ENCODE measurements at regions not wholly inside any gene's neighbourhood (a gene's known extent, or its start where the extent isn't known, plus 50 kb on each side); places are given as distances from the start of the nearest gene placed in this dataset.

DNA sequence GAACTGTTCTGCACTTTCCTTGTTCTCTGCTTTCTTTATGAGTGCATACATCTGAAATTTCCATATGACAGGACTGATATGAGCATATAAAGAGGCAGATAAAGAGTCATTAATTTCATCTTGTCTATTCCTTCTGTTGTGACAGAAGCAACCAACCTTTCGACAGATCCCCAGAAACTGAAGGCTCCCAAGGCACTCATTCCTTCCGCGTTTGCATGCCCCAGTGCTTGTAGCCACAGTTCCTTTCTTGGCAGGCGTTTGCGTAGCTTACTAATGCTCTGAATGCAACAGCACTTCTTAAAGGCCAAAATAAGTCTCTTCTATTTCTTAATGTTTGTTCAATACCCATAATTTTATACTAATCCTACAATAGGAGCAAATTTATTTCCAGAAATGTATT is 94.0 kb upstream of the TBL1X start:
- Histone ChIP-seq H3K27ac (ENCODE audit: extremely low read depth, low read depth, low read length) (no peak overlapping the region), H3K36me3 (ENCODE audit: control insufficient read depth in 2 of 2, insufficient read depth in 1 of 2, low read length in 2 of 2) (no peaks in the 10 kb centered on the region), H3K4me1 (ENCODE audit: control insufficient read depth, insufficient read depth, low read length) (no peaks in the 10 kb centered on the region), H3K9me3 (ENCODE audit: control insufficient read depth, insufficient read depth, low read depth, low read length) (no peaks in the 10 kb centered on the region), H3K4me3 (ENCODE audit: low read depth, low read length) (no peak overlapping the region)
- CTCF ChIA-PET: no interaction called here
- TF ChIP-seq ZNF791 (tag by site-specific recombination; IDR thresholded peaks at IDR 0.05): no peak
- TF ChIP-seq PBX3 (CRISPR knock-in tag; IDR thresholded peaks at IDR 0.05): no peak
- TF ChIP-seq, protein P1, sequence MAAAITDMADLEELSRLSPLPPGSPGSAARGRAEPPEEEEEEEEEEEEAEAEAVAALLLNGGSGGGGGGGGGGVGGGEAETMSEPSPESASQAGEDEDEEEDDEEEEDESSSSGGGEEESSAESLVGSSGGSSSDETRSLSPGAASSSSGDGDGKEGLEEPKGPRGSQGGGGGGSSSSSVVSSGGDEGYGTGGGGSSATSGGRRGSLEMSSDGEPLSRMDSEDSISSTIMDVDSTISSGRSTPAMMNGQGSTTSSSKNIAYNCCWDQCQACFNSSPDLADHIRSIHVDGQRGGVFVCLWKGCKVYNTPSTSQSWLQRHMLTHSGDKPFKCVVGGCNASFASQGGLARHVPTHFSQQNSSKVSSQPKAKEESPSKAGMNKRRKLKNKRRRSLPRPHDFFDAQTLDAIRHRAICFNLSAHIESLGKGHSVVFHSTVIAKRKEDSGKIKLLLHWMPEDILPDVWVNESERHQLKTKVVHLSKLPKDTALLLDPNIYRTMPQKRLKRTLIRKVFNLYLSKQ (tag by site-specific recombination; IDR thresholded peaks at IDR 0.05; ENCODE audit: borderline replicate concordance): no peak
- no peak for TF ChIP-seq ZNF416 (tag by site-specific recombination; IDR thresholded peaks at IDR 0.05)
- TF ChIP-seq ZNF843 (tag by site-specific recombination; IDR thresholded peaks at IDR 0.05): no peak
- TF ChIP-seq SCRT2 (tag by site-specific recombination; IDR thresholded peaks at IDR 0.05): no peak
- TF ChIP-seq PRDM10 (tag by site-specific recombination; IDR thresholded peaks at IDR 0.05): no peak
- TF ChIP-seq, protein P2, sequence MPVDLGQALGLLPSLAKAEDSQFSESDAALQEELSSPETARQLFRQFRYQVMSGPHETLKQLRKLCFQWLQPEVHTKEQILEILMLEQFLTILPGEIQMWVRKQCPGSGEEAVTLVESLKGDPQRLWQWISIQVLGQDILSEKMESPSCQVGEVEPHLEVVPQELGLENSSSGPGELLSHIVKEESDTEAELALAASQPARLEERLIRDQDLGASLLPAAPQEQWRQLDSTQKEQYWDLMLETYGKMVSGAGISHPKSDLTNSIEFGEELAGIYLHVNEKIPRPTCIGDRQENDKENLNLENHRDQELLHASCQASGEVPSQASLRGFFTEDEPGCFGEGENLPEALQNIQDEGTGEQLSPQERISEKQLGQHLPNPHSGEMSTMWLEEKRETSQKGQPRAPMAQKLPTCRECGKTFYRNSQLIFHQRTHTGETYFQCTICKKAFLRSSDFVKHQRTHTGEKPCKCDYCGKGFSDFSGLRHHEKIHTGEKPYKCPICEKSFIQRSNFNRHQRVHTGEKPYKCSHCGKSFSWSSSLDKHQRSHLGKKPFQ (tag by site-specific recombination; IDR thresholded peaks at IDR 0.05): no peak
- TF ChIP-seq ZNF292 (tag by site-specific recombination; IDR thresholded peaks at IDR 0.05; ENCODE audit: borderline replicate concordance, low read depth): no peak
- TF ChIP-seq ZNF544 (tag by site-specific recombination; IDR thresholded peaks at IDR 0.05): no peak
- no peak for TF ChIP-seq ZBTB20 (tag by site-specific recombination; IDR thresholded peaks at IDR 0.05)
- TF ChIP-seq ZNF302 (tag by site-specific recombination; IDR thresholded peaks at IDR 0.05; ENCODE audit: low read depth): no peak
- TF ChIP-seq ZNF23 (tag by site-specific recombination; IDR thresholded peaks at IDR 0.05; ENCODE audit: borderline replicate concordance): no peak
- TF ChIP-seq ZBTB8A (tag by site-specific recombination; IDR thresholded peaks at IDR 0.05): no peak
- TF ChIP-seq ZNF114 (tag by site-specific recombination; IDR thresholded peaks at IDR 0.05): no peak
- no peak for TF ChIP-seq ZNF19 (tag by site-specific recombination; IDR thresholded peaks at IDR 0.05; ENCODE audit: low read depth)
- TF ChIP-seq ZNF558 (tag by site-specific recombination; IDR thresholded peaks at IDR 0.05): no peak
- POLR2A ChIA-PET: no interaction called here

- no peaks in the 10 kb centered on the region for H3K9me3 ChIP-seq (ENCODE audit: control insufficient read depth, insufficient read depth, low read depth, low read length)
- H3K27ac ChIP-seq (ENCODE audit: extremely low read depth, low read depth, low read length): no peak overlapping the region
- no peaks in the 10 kb centered on the region for H3K36me3 ChIP-seq (ENCODE audit: control insufficient read depth in 2 of 2, insufficient read depth in 1 of 2, low read length in 2 of 2)
- ChIA-PET POLR2A (no interaction called here), CTCF (interaction anchor here (0.6 to 0.7 kb wide), 2 partner anchors 373 to 509 kb away, joined by 4 read pairs; no protein-coding TSS in a partner anchor)
- TF ChIP-seq ZNF169 (tag by site-specific recombination; IDR thresholded peaks at IDR 0.05): no peak
- H3K4me3 ChIP-seq (ENCODE audit: low read depth, low read length): no peak overlapping the region
- H3K4me1 ChIP-seq (ENCODE audit: control insufficient read depth, insufficient read depth, low read length): no peaks in the 10 kb centered on the region
These were observed 92.0 kb upstream of the TBL1X start for GRCh38 chrX:9372866-9373265.
